ENCODE measurements at regions not wholly inside any gene's neighbourhood (a gene's known extent, or its start where the extent isn't known, plus 50 kb on each side); places are given as distances from the start of the nearest gene placed in this dataset.

GRCh38 chr11:128346804-128347203 is 240.6 kb downstream of the ETS1 start:
- Histone ChIP-seq H3K4me3 (ENCODE audit: low read length) (no peak overlapping the region), H3K36me3 (ENCODE audit: control insufficient read depth, insufficient read depth, low read length) (no peaks in the 10 kb centered on the region), H3K27me3 (ENCODE audit: control insufficient read depth, insufficient read depth, low read length, poor library complexity, severe bottlenecking) (no peaks in the 10 kb centered on the region), H3K9me3 (ENCODE audit: control insufficient read depth, low read length) (no peaks in the 10 kb centered on the region), H3K4me1 (ENCODE audit: control insufficient read depth, insufficient read depth, low read length) (no peaks in the 10 kb centered on the region), H3K27ac (ENCODE audit: low read depth, low read length) (no peak overlapping the region), H3K9ac (ENCODE audit: extremely low read depth, low read length, poor library complexity, severe bottlenecking) (no peak overlapping the region)
- WGBS, 2 experiments (ENCODE audit: insufficient coverage in 1 of 2, insufficient read length in 1 of 2), result 64 to 88% methylated on average over 1 to 3 of the region's 3 CpGs
- Mint-ChIP-seq H3K36me3 (ENCODE audit: low read depth) (no peaks in the 10 kb centered on the region), H3K4me3 (no peak overlapping the region), H3K27me3 (ENCODE audit: insufficient read depth) (no peaks in the 10 kb centered on the region), H3K4me1 (peaks cover 7% of the 10 kb centered on the region), H3K27ac (no peak overlapping the region), H3K9me3 (no peaks in the 10 kb centered on the region)
- TF ChIP-seq CTCF (conservative IDR thresholded peaks at IDR 0.05), result no peak
- DNase-seq, result no peak

DNA sequence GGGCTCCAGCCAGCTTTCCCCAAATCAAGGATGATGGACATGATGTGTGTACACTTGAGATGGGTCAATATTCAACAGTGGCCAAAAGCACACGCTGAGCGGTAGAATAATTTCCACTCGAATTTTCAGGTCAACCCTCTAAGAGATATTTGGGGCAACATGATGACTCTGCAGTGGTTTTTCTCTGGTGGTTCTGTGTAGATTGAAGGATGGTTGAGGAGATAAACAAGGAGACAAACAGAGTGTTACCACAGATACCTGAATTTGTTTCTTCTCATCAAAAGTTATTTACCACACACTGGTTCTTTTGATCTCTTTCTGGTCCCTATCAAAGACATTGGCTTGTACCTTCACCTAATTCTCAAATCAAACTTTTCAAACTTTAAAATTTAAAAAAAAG is 242.0 kb downstream of the ETS1 start:
- Mint-ChIP-seq H3K36me3 (ENCODE audit: low read depth) (no peaks in the 10 kb centered on the region), H3K4me1 (peaks cover 7% of the 10 kb centered on the region), H3K27me3 (ENCODE audit: insufficient read depth) (no peaks in the 10 kb centered on the region), H3K9me3 (no peaks in the 10 kb centered on the region), H3K4me3 (no peak overlapping the region), H3K27ac (no peak overlapping the region)
- Histone ChIP-seq H3K9ac (ENCODE audit: extremely low read depth, low read length, poor library complexity, severe bottlenecking) (no peak overlapping the region), H3K36me3 (ENCODE audit: control insufficient read depth, insufficient read depth, low read length) (no peaks in the 10 kb centered on the region), H3K4me3 (ENCODE audit: low read length) (no peak overlapping the region), H3K27me3 (ENCODE audit: control insufficient read depth, insufficient read depth, low read length, poor library complexity, severe bottlenecking) (no peaks in the 10 kb centered on the region), H3K27ac (ENCODE audit: low read depth, low read length) (no peak overlapping the region), H3K4me1 (ENCODE audit: control insufficient read depth, insufficient read depth, low read length) (no peaks in the 10 kb centered on the region), H3K9me3 (ENCODE audit: control insufficient read depth, low read length) (no peaks in the 10 kb centered on the region)
- no peak for DNase-seq
- WGBS, 2 experiments (ENCODE audit: insufficient coverage in 1 of 2, insufficient read length in 1 of 2), result 100% methylated on average over 3 of the region's 3 CpGs; no CpG with 5 or more reads in 1 of the 2 experiments
- no peak for TF ChIP-seq CTCF (conservative IDR thresholded peaks at IDR 0.05)

GRCh38 chr11:128343870-128344269 is 243.5 kb downstream of the ETS1 start:
- H3K4me3 Mint-ChIP-seq, result no peak overlapping the region
- no peak for TF ChIP-seq CTCF (conservative IDR thresholded peaks at IDR 0.05)
- H3K27ac Mint-ChIP-seq, result no peak overlapping the region
- no peaks in the 10 kb centered on the region for H3K27me3 Mint-ChIP-seq (ENCODE audit: insufficient read depth)
- Histone ChIP-seq H3K27me3 (ENCODE audit: control insufficient read depth, insufficient read depth, low read length, poor library complexity, severe bottlenecking) (no peaks in the 10 kb centered on the region), H3K4me3 (ENCODE audit: low read length) (no peak overlapping the region), H3K4me1 (ENCODE audit: control insufficient read depth, insufficient read depth, low read length) (no peaks in the 10 kb centered on the region), H3K9me3 (ENCODE audit: control insufficient read depth, low read length) (no peaks in the 10 kb centered on the region), H3K27ac (ENCODE audit: low read depth, low read length) (no peak overlapping the region), H3K36me3 (ENCODE audit: control insufficient read depth, insufficient read depth, low read length) (no peaks in the 10 kb centered on the region), H3K9ac (ENCODE audit: extremely low read depth, low read length, poor library complexity, severe bottlenecking) (no peak overlapping the region)
- no peaks in the 10 kb centered on the region for H3K9me3 Mint-ChIP-seq
- DNase-seq, result no peak
- 92 to 94% methylated on average over 4 of the region's 4 CpGs for WGBS, 2 experiments (ENCODE audit: insufficient coverage in 1 of 2, insufficient read length in 1 of 2)
- no peaks in the 10 kb centered on the region for H3K36me3 Mint-ChIP-seq (ENCODE audit: low read depth)
- peaks cover 7% of the 10 kb centered on the region for H3K4me1 Mint-ChIP-seq
